Large intestine (tissue), 3 donors: ENCODE measurements at regions not wholly inside any gene's neighbourhood (a gene's known extent, or its start where the extent isn't known, plus 50 kb on each side); places are given as distances from the start of the nearest gene placed in this dataset.

Experiments used
- DNase-seq, 2 donors: peaks; one replicate each; pipeline versions ENCODE4 v3.0.0 to v3.0.0-alpha.2; 2013
- H3K27ac ChIP-seq: one replicate; pipeline ENCODE4 v1.5.1; 2013; ENCODE audit warnings: low read length
- H3K27me3 ChIP-seq: 2 replicates; pipeline ENCODE4 v1.6.1; 2013; ENCODE audit warnings: low read length; ENCODE audit not compliant: control insufficient read depth, insufficient read depth
- H3K36me3 ChIP-seq: 2 replicates; pipeline ENCODE4 v1.6.1; 2013; ENCODE audit warnings: low read length; ENCODE audit not compliant: control insufficient read depth, insufficient read depth
- H3K4me1 ChIP-seq: one replicate; pipeline ENCODE4 v1.6.1; 2013; ENCODE audit warnings: low read length; ENCODE audit not compliant: control insufficient read depth, insufficient read depth
- H3K4me3 ChIP-seq: one replicate; pipeline ENCODE4 v1.5.1; 2013; ENCODE audit warnings: low read length
- H3K9me3 ChIP-seq: one replicate; pipeline ENCODE4 v1.6.1; 2013; ENCODE audit warnings: mild to moderate bottlenecking, low read depth, low read length, moderate library complexity; ENCODE audit not compliant: control insufficient read depth
- WGBS: methylation state at CpG from one replicate; pipeline ENCODE4 v1.1.5; 2013; ENCODE audit warnings: low lambda C conversion rate; ENCODE audit not compliant: insufficient coverage; 5-methylcytosine and 5-hydroxymethylcytosine counted together

- Histone ChIP-seq H3K9me3 (no peaks in the 10 kb centered on the region), H3K4me1 (no peaks in the 10 kb centered on the region), H3K27me3 (no peaks in the 10 kb centered on the region), H3K4me3 (no peak overlapping the region), H3K27ac (no peak overlapping the region), H3K36me3 (no peaks in the 10 kb centered on the region)
- WGBS = no CpG with 5 or more reads among the region's 2 CpGs
- DNase-seq = no peak
Measured at GRCh38 chrX:8274170-8274569, 103.1 kb upstream of the VCX2 start.

DNA sequence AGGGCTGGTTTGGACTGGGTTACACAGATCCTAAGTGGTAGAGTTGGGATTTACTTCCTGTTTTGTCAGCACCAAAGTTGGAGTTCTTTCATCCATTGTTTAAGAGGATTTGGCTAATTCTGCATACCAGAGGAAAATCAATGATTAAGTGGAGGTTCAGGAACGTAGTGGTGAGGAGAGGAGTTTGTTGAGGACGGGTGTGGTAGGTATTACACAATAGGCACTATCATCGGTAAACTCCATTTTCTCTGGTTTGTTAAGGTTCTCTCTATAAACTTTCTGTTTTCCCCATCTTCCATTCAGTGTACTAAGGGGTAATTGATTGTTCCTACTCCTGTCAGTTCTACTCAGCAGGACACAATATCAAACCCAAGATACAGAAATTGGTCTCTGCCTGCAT, 107.5 kb upstream of the VCX2 start:
- H3K9me3 ChIP-seq = no peaks in the 10 kb centered on the region
- DNase-seq = no peak
- no peaks in the 10 kb centered on the region for H3K4me1 ChIP-seq
- H3K36me3 ChIP-seq = no peaks in the 10 kb centered on the region
- no peaks in the 10 kb centered on the region for H3K27me3 ChIP-seq
- no CpG with 5 or more reads among the region's 3 CpGs for WGBS
- H3K4me3 ChIP-seq = no peak overlapping the region
- no peak overlapping the region for H3K27ac ChIP-seq

GRCh38 chrX:8279323-8279722, 108.3 kb upstream of the VCX2 start:
- H3K4me3 ChIP-seq = no peak overlapping the region
- no peak for DNase-seq
- H3K27me3 ChIP-seq = no peaks in the 10 kb centered on the region
- H3K27ac ChIP-seq = no peak overlapping the region
- no peaks in the 10 kb centered on the region for H3K36me3 ChIP-seq
- H3K9me3 ChIP-seq = no peaks in the 10 kb centered on the region
- WGBS = 76% methylated on average over 2 of the region's 2 CpGs
- H3K4me1 ChIP-seq = no peaks in the 10 kb centered on the region

GRCh38 chrX:8284131-8284530, 113.1 kb upstream of the VCX2 start:
- H3K4me3 ChIP-seq = no peak overlapping the region
- H3K4me1 ChIP-seq = no peaks in the 10 kb centered on the region
- WGBS = no CpG with 5 or more reads among the region's 2 CpGs
- no peaks in the 10 kb centered on the region for H3K9me3 ChIP-seq
- no peaks in the 10 kb centered on the region for H3K36me3 ChIP-seq
- no peak for DNase-seq
- H3K27me3 ChIP-seq = no peaks in the 10 kb centered on the region
- H3K27ac ChIP-seq = no peak overlapping the region

GRCh38 chrX:8288590-8288989, 117.5 kb upstream of the VCX2 start:
- no peak for DNase-seq
- Histone ChIP-seq H3K27me3 (no peaks in the 10 kb centered on the region), H3K9me3 (no peaks in the 10 kb centered on the region), H3K4me1 (no peaks in the 10 kb centered on the region), H3K27ac (no peak overlapping the region), H3K36me3 (no peaks in the 10 kb centered on the region), H3K4me3 (no peak overlapping the region)

DNA sequence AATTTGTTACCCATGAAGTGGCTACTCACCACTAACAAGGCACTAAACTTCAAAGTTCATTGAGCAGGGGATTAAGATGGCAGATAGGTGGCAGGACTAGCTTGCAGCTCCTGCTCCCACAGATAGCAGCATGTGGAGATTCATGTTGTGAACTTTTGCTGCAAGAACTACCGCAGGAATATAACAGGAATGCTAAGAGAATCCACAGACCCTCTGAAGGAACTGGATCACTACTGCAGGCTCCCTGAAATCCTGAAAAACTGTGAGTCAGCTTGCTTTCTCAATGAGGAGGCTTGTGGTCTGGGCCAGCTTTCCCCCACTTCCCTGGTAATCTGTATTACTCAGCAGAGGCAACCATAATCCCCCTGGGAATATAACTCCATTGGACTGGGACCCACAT, 118.5 kb upstream of the VCX2 start:
- no peaks in the 10 kb centered on the region for H3K36me3 ChIP-seq
- DNase-seq = no peak
- WGBS = no CpG with 5 or more reads among the region's 1 CpG
- no peaks in the 10 kb centered on the region for H3K9me3 ChIP-seq
- H3K4me1 ChIP-seq = no peaks in the 10 kb centered on the region
- no peaks in the 10 kb centered on the region for H3K27me3 ChIP-seq
- no peak overlapping the region for H3K4me3 ChIP-seq
- H3K27ac ChIP-seq = no peak overlapping the region

GRCh38 chrX:8297766-8298165, 126.7 kb upstream of the VCX2 start:
- DNase-seq = no peak
- H3K4me1 ChIP-seq = no peaks in the 10 kb centered on the region
- H3K27ac ChIP-seq = no peak overlapping the region
- H3K36me3 ChIP-seq = no peaks in the 10 kb centered on the region
- no peak overlapping the region for H3K4me3 ChIP-seq
- WGBS = no CpG with 5 or more reads among the region's 3 CpGs
- H3K9me3 ChIP-seq = no peaks in the 10 kb centered on the region
- H3K27me3 ChIP-seq = no peaks in the 10 kb centered on the region

DNA sequence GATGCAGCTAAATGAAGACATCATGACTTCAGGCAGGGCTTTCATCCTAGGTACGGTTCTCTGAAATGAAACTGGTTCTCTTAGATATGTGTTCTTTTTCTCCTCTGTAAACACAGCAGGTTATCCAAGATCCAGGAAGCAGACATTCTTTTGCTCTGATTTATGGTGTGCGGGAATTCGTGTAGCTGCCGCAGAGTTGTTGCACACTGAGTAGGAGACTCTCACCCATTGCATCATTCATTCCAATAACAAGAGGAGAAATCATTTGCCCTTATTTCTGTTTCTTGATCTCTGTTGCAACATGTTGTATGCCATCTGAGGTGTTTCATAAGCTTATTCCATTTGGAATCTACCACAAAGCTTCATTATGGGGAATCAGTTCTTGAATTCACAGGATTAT, 133.6 kb upstream of the VCX2 start:
- Histone ChIP-seq H3K4me3 (no peak overlapping the region), H3K27ac (no peak overlapping the region), H3K9me3 (no peaks in the 10 kb centered on the region), H3K27me3 (no peaks in the 10 kb centered on the region), H3K4me1 (no peaks in the 10 kb centered on the region), H3K36me3 (no peaks in the 10 kb centered on the region)
- WGBS = no CpG with 5 or more reads among the region's 4 CpGs
- no peak for DNase-seq

- no peak for DNase-seq
Measured at GRCh38 chrX:8305350-8305749, 134.3 kb upstream of the VCX2 start.

DNA sequence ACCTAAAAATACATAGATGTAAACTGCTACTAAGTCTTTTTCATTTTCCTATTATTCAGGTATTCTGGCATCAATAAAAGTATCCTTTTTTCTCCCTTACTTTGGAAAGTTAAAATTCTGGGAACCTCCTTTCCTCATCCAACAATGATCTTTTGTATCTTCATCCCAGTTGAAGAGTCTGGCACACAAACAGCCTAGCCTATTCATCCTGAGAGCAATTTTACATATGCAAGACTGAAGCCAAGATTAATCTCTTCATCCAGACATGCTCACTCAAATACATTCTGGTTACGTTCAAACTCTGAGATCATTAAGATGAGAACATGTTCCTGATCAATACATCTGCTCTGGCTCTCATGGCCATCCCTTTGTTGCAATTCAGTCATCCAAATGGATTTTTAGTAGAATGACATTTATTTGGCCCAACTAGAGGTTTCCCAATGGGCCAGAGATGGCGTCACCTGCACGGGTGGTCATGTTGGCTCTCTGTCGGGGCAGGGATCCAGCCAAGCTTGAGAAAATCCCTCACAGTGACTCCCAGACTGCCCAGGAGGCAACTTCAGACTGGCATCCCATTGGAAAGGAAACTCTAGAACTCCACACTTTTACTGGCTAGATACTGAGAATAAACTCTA, 135.3 kb upstream of the VCX2 start:
- Histone ChIP-seq H3K4me1 (no peaks in the 10 kb centered on the region), H3K4me3 (no peak overlapping the region), H3K9me3 (no peaks in the 10 kb centered on the region), H3K27me3 (no peaks in the 10 kb centered on the region), H3K27ac (no peak overlapping the region), H3K36me3 (no peaks in the 10 kb centered on the region)
- no peak for DNase-seq
- WGBS = no CpG with 5 or more reads among the region's 4 CpGs

More at GRCh38 chrX:8305350-8305749, 134.3 kb upstream of the VCX2 start:
- no peaks in the 10 kb centered on the region for H3K27me3 ChIP-seq
- no peaks in the 10 kb centered on the region for H3K4me1 ChIP-seq
- H3K4me3 ChIP-seq = no peak overlapping the region
- no peaks in the 10 kb centered on the region for H3K9me3 ChIP-seq
- no CpG with 5 or more reads among the region's 9 CpGs for WGBS
- no peaks in the 10 kb centered on the region for H3K36me3 ChIP-seq
- no peak overlapping the region for H3K27ac ChIP-seq

- H3K36me3 ChIP-seq = no peaks in the 10 kb centered on the region
- H3K27me3 ChIP-seq = no peaks in the 10 kb centered on the region
- WGBS = 67% methylated on average over 1 of the region's 5 CpGs
- H3K4me3 ChIP-seq = no peak overlapping the region
- H3K9me3 ChIP-seq = no peaks in the 10 kb centered on the region
- no peak overlapping the region for H3K27ac ChIP-seq
- no peak for DNase-seq
- H3K4me1 ChIP-seq = no peaks in the 10 kb centered on the region
Measured at GRCh38 chrX:8310409-8310808, 139.3 kb upstream of the VCX2 start.
